MCF 10A (cell line): ENCODE measurements at regions not wholly inside any gene's neighbourhood (a gene's known extent, or its start where the extent isn't known, plus 50 kb on each side); places are given as distances from the start of the nearest gene placed in this dataset.

Source experiments
- BruUV-seq: library from RNA; stranded (reverse); fragments of 400-500 nt; replicated peaks from 2 replicates; lab custom pipeline; 2021; lab: Mats Ljungman, UMichigan
- CTCF ChIA-PET: fragments of 300-600 bp; sonication (Branson Sonifier 250); formaldehyde crosslinking; extraction: SDS; loops from one replicate; lab custom pipeline; 2021; ENCODE audit warnings: antibody characterized with exemption, inconsistent platforms; lab: Yijun Ruan, JAX
- POLR2A ChIA-PET: fragments of 300-600, 350-650 bp; sonication (Branson Sonifier 250); formaldehyde crosslinking; extraction: SDS; loops from one replicate; lab custom pipeline; 2020; ENCODE audit warnings: antibody characterized with exemption, inconsistent platforms; lab: Yijun Ruan, JAX
- DNase-seq: peaks from one replicate; pipeline ENCODE4 v3.0.0-alpha.2; 2018; ENCODE audit not compliant: unreplicated experiment
- H3K27ac Mint-ChIP-seq: one replicate; pipeline ENCODE4 v1.8.0; 2022; ENCODE audit warnings: mild to moderate bottlenecking, low read depth, mixed read lengths; ENCODE audit not compliant: unreplicated experiment
- H3K27me3 Mint-ChIP-seq: one replicate; pipeline ENCODE4 v1.8.0; 2022; ENCODE audit warnings: mixed read lengths; ENCODE audit not compliant: insufficient read depth, unreplicated experiment
- H3K36me3 Mint-ChIP-seq: one replicate; pipeline ENCODE4 v1.8.0; 2022; ENCODE audit warnings: mild to moderate bottlenecking, moderate library complexity, mixed read lengths; ENCODE audit not compliant: insufficient read depth, unreplicated experiment
- H3K4me1 Mint-ChIP-seq: one replicate; pipeline ENCODE4 v1.8.0; 2022; ENCODE audit warnings: mixed read lengths; ENCODE audit not compliant: insufficient read depth, unreplicated experiment
- H3K4me3 Mint-ChIP-seq: one replicate; pipeline ENCODE4 v1.8.0; 2022; ENCODE audit warnings: mild to moderate bottlenecking, moderate library complexity, mixed read lengths; ENCODE audit not compliant: unreplicated experiment
- H3K9me3 Mint-ChIP-seq: one replicate; pipeline ENCODE4 v1.8.0; 2022; ENCODE audit warnings: mixed read lengths; ENCODE audit not compliant: unreplicated experiment
- CTCF ChIP-seq: fragments of 200-600 bp; IDR thresholded peaks from one replicate; pipeline ENCODE4 v1.8.0; 2022; ENCODE audit warnings: antibody characterized with exemption, mild to moderate bottlenecking; ENCODE audit not compliant: unreplicated experiment
- intact Hi-C: fragments of 100-400 bp; cut with micrococcal nuclease; formaldehyde crosslinking; loops from 2 replicates; pipeline ENCODE4 v1.14.1; 2022

- intact Hi-C loops, result no loop called here
- CTCF ChIA-PET, result no interaction called here
- Mint-ChIP-seq H3K27ac (no peak overlapping the region), H3K4me3 (no peak overlapping the region), H3K4me1 (peaks cover 5% of the 10 kb centered on the region), H3K36me3 (no peaks in the 10 kb centered on the region), H3K27me3 (no peaks in the 10 kb centered on the region), H3K9me3 (no peaks in the 10 kb centered on the region)
- no peak for DNase-seq
- POLR2A ChIA-PET, result interaction anchor here (0.5 kb wide), 1 partner anchor 827 kb away, joined by 3 read pairs; no protein-coding TSS in a partner anchor
- no peak for TF ChIP-seq CTCF
- BruUV-seq, result no TSS peak
These were observed 231.0 kb upstream of the SORL1-AS1 start for GRCh38 chr11:121683791-121684190.
